GM23248 (cell line): ENCODE measurements at regions not wholly inside any gene's neighbourhood (a gene's known extent, or its start where the extent isn't known, plus 50 kb on each side); places are given as distances from the start of the nearest gene placed in this dataset.

Experiments used
- EZH2 ChIP-seq: fragments of 200-600 bp; sonication (generic); IDR thresholded peaks from 2 replicates; pipeline ENCODE4 v1.6.1; 2018; ENCODE audit warnings: antibody characterized with exemption, mild to moderate bottlenecking; ENCODE audit not compliant: insufficient read depth, poor library complexity, severe bottlenecking
- EZH2phosphoT487 ChIP-seq: fragments of 200-600 bp; sonication (generic); IDR thresholded peaks from 2 replicates; pipeline ENCODE4 v1.6.1; 2018; ENCODE audit warnings: antibody characterized with exemption, moderate library complexity, mild to moderate bottlenecking, low read depth; ENCODE audit not compliant: insufficient read depth

GRCh38 chr14:58875613-58876012 lies 237.9 kb downstream of the DACT1 start:
- TF ChIP-seq EZH2 (no peak), EZH2phosphoT487 (no peak)
